Right ventricle myocardium inferior (tissue), 1 donor: ENCODE measurements at regions not wholly inside any gene's neighbourhood (a gene's known extent, or its start where the extent isn't known, plus 50 kb on each side); places are given as distances from the start of the nearest gene placed in this dataset.

Source experiments
- ATAC-seq: fragments of 200-7000 bp; cut with Tn5 transposase; one replicate; pipeline ENCODE4 v1.9.1; 2020; ENCODE audit warnings: mild to moderate bottlenecking, moderate library complexity
- DNase-seq: peaks from one replicate; pipeline ENCODE4 v3.0.0; 2021; ENCODE audit errors: missing footprints
- intact Hi-C: fragments of 100-400 bp; cut with DNase I; formaldehyde crosslinking; loops from one replicate; pipeline ENCODE4 v1.11.0; 2022
- donor health status: DM: no; HTN: yes; CAD: no; lungs with severe emphysema.

- peak; percentile 41 for ATAC-seq
- intact Hi-C loops, result no loop called here
- DNase-seq, result no peak
These were observed 142.9 kb downstream of the CDC5L start for GRCh38 chr6:44530209-44530909.

- intact Hi-C loops, result no loop called here
- ATAC-seq (peak; percentile 4), DNase-seq (no peak)
These were observed 143.4 kb downstream of the CDC5L start for GRCh38 chr6:44530910-44531234.

GRCh38 chr6:44531442-44532015 lies 144.0 kb downstream of the CDC5L start:
- ATAC-seq (no peak), DNase-seq (no peak)
- intact Hi-C loops, result no loop called here

- no peak for DNase-seq
- intact Hi-C loops, result no loop called here
- no peak for ATAC-seq
These were observed 145.9 kb downstream of the CDC5L start for GRCh38 chr6:44533421-44533820.

- DNase-seq (no peak), ATAC-seq (no peak)
- intact Hi-C loops, result no loop called here
These were observed 146.8 kb downstream of the CDC5L start for GRCh38 chr6:44534291-44534690.

- ATAC-seq, result no peak
- no peak for DNase-seq
- intact Hi-C loops, result no loop called here
These were observed 147.9 kb downstream of the CDC5L start for GRCh38 chr6:44535446-44535845.

GRCh38 chr6:44535967-44536366 lies 148.5 kb downstream of the CDC5L start:
- DNase-seq, result no peak
- intact Hi-C loops, result no loop called here
- no peak for ATAC-seq

- DNase-seq (no peak), ATAC-seq (no peak)
- intact Hi-C loops, result no loop called here
These were observed 150.0 kb downstream of the CDC5L start for GRCh38 chr6:44537306-44538049.

- DNase-seq (no peak), ATAC-seq (no peak)
- intact Hi-C loops, result no loop called here
These were observed 150.8 kb downstream of the CDC5L start for GRCh38 chr6:44538131-44538806.

GRCh38 chr6:44538807-44539201 lies 151.3 kb downstream of the CDC5L start:
- intact Hi-C loops, result no loop called here
- DNase-seq, result no peak
- no peak for ATAC-seq

GRCh38 chr6:44539701-44540355 lies 152.3 kb downstream of the CDC5L start:
- intact Hi-C loops, result no loop called here
- ATAC-seq (no peak), DNase-seq (no peak)

GRCh38 chr6:44540881-44541280 lies 153.4 kb downstream of the CDC5L start:
- no peak for DNase-seq
- no peak for ATAC-seq
- intact Hi-C loops, result no loop called here

- DNase-seq, result no peak
- intact Hi-C loops, result no loop called here
These were observed 155.1 kb downstream of the CDC5L start for GRCh38 chr6:44542401-44543116.

GRCh38 chr6:44543664-44544063 lies 156.2 kb downstream of the CDC5L start:
- no peak for DNase-seq
- ATAC-seq, result no peak
- intact Hi-C loops, result no loop called here

More at GRCh38 chr6:44542401-44543116, 155.1 kb downstream of the CDC5L start:
- ATAC-seq, result no peak

GRCh38 chr6:44545224-44545623 lies 157.7 kb downstream of the CDC5L start:
- DNase-seq, result no peak
- intact Hi-C loops, result no loop called here
- ATAC-seq, result no peak

GRCh38 chr6:44548319-44548718 lies 160.8 kb downstream of the CDC5L start:
- DNase-seq (no peak), ATAC-seq (no peak)
- intact Hi-C loops, result no loop called here

- DNase-seq (no peak), ATAC-seq (no peak)
- intact Hi-C loops, result no loop called here
These were observed 162.0 kb downstream of the CDC5L start for GRCh38 chr6:44549516-44549915.

GRCh38 chr6:44554194-44554593 lies 166.7 kb downstream of the CDC5L start:
- no peak for DNase-seq
- intact Hi-C loops, result no loop called here
- no peak for ATAC-seq

GRCh38 chr6:44554861-44555260 lies 167.4 kb downstream of the CDC5L start:
- intact Hi-C loops, result no loop called here
- ATAC-seq (no peak), DNase-seq (no peak)
